ENCODE measurements at regions not wholly inside any gene's neighbourhood (a gene's known extent, or its start where the extent isn't known, plus 50 kb on each side); places are given as distances from the start of the nearest gene placed in this dataset.

DNA sequence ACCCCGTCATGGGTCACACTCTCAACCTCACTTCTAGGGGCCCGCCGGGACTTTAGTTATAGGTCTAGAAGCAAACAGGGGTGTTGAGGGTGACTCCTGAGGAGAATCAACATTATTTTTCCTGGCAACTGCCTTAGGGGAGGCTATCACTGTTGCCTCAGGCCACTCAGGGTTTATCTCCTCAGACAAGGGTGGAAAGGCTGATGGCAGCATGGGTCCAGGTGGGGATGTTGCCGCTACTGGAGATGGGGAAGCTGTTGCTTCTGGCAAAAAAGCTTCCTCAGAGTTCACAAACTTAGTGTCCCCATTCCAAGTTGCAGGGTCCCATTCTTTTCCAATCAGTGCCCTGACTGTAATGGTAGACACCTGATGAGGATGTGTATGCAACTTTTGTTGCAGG is 467.4 kb upstream of the RGS6 start:
- intact Hi-C loops (cut with DNase I): no loop called here
- DNase-seq: no peak
- TF ChIP-seq POLR2A (IDR thresholded peaks at IDR 0.05): no peak
- no peak for TF ChIP-seq CTCF (IDR thresholded peaks at IDR 0.05)
- 94% methylated on average over 4 of the region's 4 CpGs for WGBS (ENCODE audit: insufficient coverage, low coverage, low lambda C conversion rate, missing lambda C conversion rate)
- no peak for ATAC-seq
- no peaks in the 10 kb centered on the region for H3K27me3 ChIP-seq
- H3K9me3 ChIP-seq: no peaks in the 10 kb centered on the region
- H3K36me3 ChIP-seq: no peaks in the 10 kb centered on the region
- H3K27ac ChIP-seq: no peak overlapping the region
- H3K4me3 ChIP-seq: no peak overlapping the region
- H3K4me1 ChIP-seq: no peaks in the 10 kb centered on the region

- TF ChIP-seq CTCF (IDR thresholded peaks at IDR 0.05): no peak
- no peak for TF ChIP-seq POLR2A (IDR thresholded peaks at IDR 0.05)
- no peaks in the 10 kb centered on the region for H3K4me1 ChIP-seq
- no peak overlapping the region for H3K4me3 ChIP-seq
- no peaks in the 10 kb centered on the region for H3K9me3 ChIP-seq
- no peaks in the 10 kb centered on the region for H3K36me3 ChIP-seq
- ATAC-seq: no peak
- no peak for DNase-seq
- H3K27ac ChIP-seq: no peak overlapping the region
- intact Hi-C loops (cut with DNase I): no loop called here
- WGBS (ENCODE audit: insufficient coverage, low coverage, low lambda C conversion rate, missing lambda C conversion rate): 100% methylated on average over 1 of the region's 2 CpGs
- H3K27me3 ChIP-seq: no peaks in the 10 kb centered on the region
These were observed 466.9 kb upstream of the RGS6 start for GRCh38 chr14:71465316-71465715.

- Histone ChIP-seq H3K27me3 (no peaks in the 10 kb centered on the region), H3K36me3 (no peaks in the 10 kb centered on the region), H3K4me1 (no peaks in the 10 kb centered on the region), H3K9me3 (no peaks in the 10 kb centered on the region), H3K4me3 (no peak overlapping the region), H3K27ac (no peak overlapping the region)
- intact Hi-C loops (cut with DNase I): no loop called here
- no peak for DNase-seq
- 53% methylated on average over 2 of the region's 3 CpGs for WGBS (ENCODE audit: insufficient coverage, low coverage, low lambda C conversion rate, missing lambda C conversion rate)
- no peak for TF ChIP-seq POLR2A (IDR thresholded peaks at IDR 0.05)
- TF ChIP-seq CTCF (IDR thresholded peaks at IDR 0.05): no peak
- ATAC-seq: no peak
These were observed 466.0 kb upstream of the RGS6 start for GRCh38 chr14:71466251-71466650.

- DNase-seq (no peak), ATAC-seq (no peak)
- Histone ChIP-seq H3K36me3 (no peaks in the 10 kb centered on the region), H3K27ac (no peak overlapping the region), H3K27me3 (no peaks in the 10 kb centered on the region), H3K4me3 (no peak overlapping the region), H3K4me1 (no peaks in the 10 kb centered on the region), H3K9me3 (no peaks in the 10 kb centered on the region)
- WGBS (ENCODE audit: insufficient coverage, low coverage, low lambda C conversion rate, missing lambda C conversion rate): 96% methylated on average over 4 of the region's 4 CpGs
- intact Hi-C loops (cut with DNase I): no loop called here
- TF ChIP-seq CTCF (IDR thresholded peaks at IDR 0.05): no peak
- TF ChIP-seq POLR2A (IDR thresholded peaks at IDR 0.05): no peak
These were observed 465.3 kb upstream of the RGS6 start for GRCh38 chr14:71466946-71467345.

DNA sequence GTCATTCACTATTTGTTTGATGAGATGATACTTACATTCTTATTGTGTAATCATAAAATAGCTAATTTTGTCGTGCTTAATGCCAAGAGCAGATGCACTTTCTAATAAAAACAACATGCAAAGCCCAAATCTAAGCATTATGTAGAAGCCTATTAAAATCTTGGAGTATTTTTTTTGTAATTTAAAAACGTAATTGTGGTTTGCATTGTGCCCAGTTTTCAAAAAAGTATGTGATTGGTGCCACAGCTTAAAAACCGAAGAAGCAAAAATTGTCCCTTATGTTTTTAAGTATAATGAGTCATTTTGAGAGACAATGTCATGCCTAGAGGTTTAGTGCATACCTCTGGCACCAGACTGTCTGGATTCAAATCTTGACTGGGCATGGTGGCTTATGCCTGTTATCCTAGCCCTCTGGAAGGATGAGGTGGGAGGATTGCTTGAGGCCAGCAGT is 464.8 kb upstream of the RGS6 start:
- H3K9me3 ChIP-seq: no peaks in the 10 kb centered on the region
- no peak overlapping the region for H3K4me3 ChIP-seq
- H3K27me3 ChIP-seq: no peaks in the 10 kb centered on the region
- intact Hi-C loops (cut with DNase I): no loop called here
- H3K36me3 ChIP-seq: no peaks in the 10 kb centered on the region
- whole genome bisulfite sequencing (ENCODE audit: insufficient coverage, low coverage, low lambda C conversion rate, missing lambda C conversion rate): 96% methylated on average over 3 of the region's 3 CpGs
- TF ChIP-seq CTCF (IDR thresholded peaks at IDR 0.05) (no peak), POLR2A (IDR thresholded peaks at IDR 0.05) (no peak)
- H3K4me1 ChIP-seq: no peaks in the 10 kb centered on the region
- ATAC-seq (no peak), DNase-seq (no peak)
- H3K27ac ChIP-seq: no peak overlapping the region

Data from right lobe of liver (tissue), 6 donors.